Effector memory CD4-positive, alpha-beta T cell (primary cell): ENCODE measurements at regions not wholly inside any gene's neighbourhood (a gene's known extent, or its start where the extent isn't known, plus 50 kb on each side); places are given as distances from the start of the nearest gene placed in this dataset.
"Not testable (repeated sequence)": the region's sequence is repeated elsewhere in the genome, so short reads cannot be mapped to it uniquely, and the experiment has no call there.

ENCODE experiments used
- DNase-seq, 3 donors: peaks; one replicate each; pipeline ENCODE4 v3.0.0-alpha.2; 2020
- H3K27ac ChIP-seq: 2 replicates; pipeline ENCODE4 v1.7.0; 2013; ENCODE audit warnings: mild to moderate bottlenecking, low read length, moderate library complexity; ENCODE audit not compliant: insufficient read depth, poor library complexity, severe bottlenecking
- H3K27me3 ChIP-seq: replicated peaks from 2 replicates; pipeline ENCODE4 v1.7.0; 2013; ENCODE audit warnings: mild to moderate bottlenecking, low read length; ENCODE audit not compliant: insufficient read depth, control insufficient read depth, poor library complexity, severe bottlenecking
- H3K36me3 ChIP-seq: 2 replicates; pipeline ENCODE4 v1.7.0; 2013; ENCODE audit warnings: mild to moderate bottlenecking, low read length, moderate library complexity; ENCODE audit not compliant: control insufficient read depth, insufficient read depth
- H3K4me1 ChIP-seq: 2 replicates; pipeline ENCODE4 v1.7.0; 2013; ENCODE audit warnings: low read length, mild to moderate bottlenecking; ENCODE audit not compliant: control insufficient read depth, insufficient read depth, poor library complexity, severe bottlenecking
- H3K4me3 ChIP-seq: 2 replicates; pipeline ENCODE4 v1.7.0; 2013; ENCODE audit warnings: low read length, low read depth, mild to moderate bottlenecking; ENCODE audit not compliant: insufficient read depth, poor library complexity, severe bottlenecking
- H3K9me3 ChIP-seq: 2 replicates; pipeline ENCODE4 v1.7.0; 2013; ENCODE audit warnings: mild to moderate bottlenecking, low read length, moderate library complexity; ENCODE audit not compliant: control insufficient read depth

DNA sequence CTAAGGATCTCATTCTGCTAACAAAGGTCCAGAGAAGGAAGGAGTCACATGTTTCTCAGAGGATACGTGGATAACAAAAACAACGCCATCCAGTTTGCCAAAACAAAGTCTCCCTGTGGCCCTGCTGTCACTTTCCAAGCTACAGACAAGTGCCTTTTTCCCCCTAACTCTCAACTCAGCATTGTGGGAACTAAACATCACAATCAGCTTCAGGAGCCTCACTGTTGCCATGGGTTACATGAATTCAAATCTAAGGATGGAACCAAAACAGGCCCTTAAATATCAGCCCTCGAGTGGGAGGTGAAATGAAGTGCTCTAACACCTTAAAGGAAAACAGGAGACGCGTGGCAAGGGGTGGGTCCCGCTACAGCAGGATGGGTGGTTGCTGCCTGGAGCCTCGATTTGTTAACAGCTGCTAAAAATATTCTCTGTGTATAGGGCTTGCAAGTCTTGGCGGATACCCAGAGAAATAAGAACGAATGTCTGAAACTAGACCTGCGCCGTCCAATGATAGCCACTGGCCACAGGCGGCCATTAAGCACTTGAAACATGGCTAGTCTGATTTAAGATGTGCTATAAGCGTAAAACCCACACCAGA is 66.4 kb upstream of the SOD1 start:
- H3K4me1 ChIP-seq: no peaks in the 10 kb centered on the region

DNA sequence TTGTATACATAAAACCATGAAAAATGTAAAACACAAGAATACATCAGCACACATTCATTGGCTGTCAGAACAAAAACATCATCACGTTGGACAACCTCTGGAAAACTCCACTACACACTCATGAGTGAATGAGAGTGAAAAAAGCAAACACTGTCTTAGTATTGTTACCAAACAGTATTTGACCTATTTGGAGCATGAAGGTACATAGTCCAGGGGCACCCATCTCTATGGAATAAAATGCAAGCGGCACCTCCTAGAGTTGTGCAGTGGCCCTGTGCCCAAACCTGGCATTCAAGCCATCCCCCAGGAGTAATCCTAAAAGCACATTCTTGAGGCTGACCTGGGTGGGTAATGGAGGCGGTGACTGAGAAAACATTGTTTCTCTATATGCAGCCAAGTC is 67.0 kb upstream of the SOD1 start:
- no peak for DNase-seq
- Histone ChIP-seq H3K36me3 (no peaks in the 10 kb centered on the region), H3K4me3 (no peak overlapping the region), H3K27me3 (no peaks in the 10 kb centered on the region), H3K4me1 (no peaks in the 10 kb centered on the region), H3K27ac (no peak overlapping the region), H3K9me3 (no peaks in the 10 kb centered on the region)

More for the DNA sequence above, 66.4 kb upstream of the SOD1 start:
- Histone ChIP-seq H3K27me3 (no peaks in the 10 kb centered on the region), H3K36me3 (no peaks in the 10 kb centered on the region), H3K27ac (no peak overlapping the region), H3K9me3 (no peaks in the 10 kb centered on the region), H3K4me3 (no peak overlapping the region)
- DNase-seq: no peak

DNA sequence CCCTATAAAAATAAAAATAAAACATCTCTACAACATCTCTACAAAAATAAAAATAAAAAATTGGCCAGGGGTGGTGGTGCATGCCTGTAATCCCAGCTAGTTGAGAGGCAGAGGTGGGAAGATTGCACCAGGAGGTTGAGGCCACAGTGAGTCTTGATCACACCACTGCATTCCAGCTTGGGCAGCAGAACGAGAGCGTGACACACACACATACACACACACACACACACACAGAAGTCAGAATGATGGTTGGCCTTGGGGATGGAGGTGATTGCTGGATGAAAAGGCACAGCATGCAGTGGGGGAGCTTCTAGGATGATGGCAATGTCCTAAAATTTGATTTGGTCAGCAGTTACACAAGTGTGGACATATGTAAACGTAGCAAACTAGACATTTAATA is 69.7 kb upstream of the SOD1 start:
- no peaks in the 10 kb centered on the region for H3K36me3 ChIP-seq
- H3K27ac ChIP-seq: no peak overlapping the region
- H3K9me3 ChIP-seq: no peaks in the 10 kb centered on the region
- no peaks in the 10 kb centered on the region for H3K27me3 ChIP-seq
- no peaks in the 10 kb centered on the region for H3K4me1 ChIP-seq
- no peak for DNase-seq
- H3K4me3 ChIP-seq: no peak overlapping the region

DNA sequence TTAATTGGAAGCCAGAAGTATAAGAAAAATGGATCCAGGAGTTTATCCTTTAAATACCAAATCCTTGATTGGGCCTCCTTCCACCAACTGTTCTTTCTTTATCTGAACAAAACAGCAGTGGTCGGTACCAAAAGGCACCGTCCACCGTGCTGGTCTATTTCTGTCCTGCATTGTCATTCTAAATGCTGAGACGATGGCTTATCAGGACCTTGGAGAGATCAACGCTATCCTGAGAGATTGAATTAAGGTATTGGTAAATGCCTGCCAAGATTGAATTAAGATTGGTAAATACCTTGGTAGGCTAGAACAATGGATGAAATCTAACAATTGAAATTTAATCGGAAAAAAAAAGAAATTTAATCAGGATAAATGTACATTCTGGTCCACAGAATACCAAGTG is 73.4 kb upstream of the SOD1 start:
- DNase-seq: no peak
- Histone ChIP-seq H3K27me3 (no peaks in the 10 kb centered on the region), H3K4me3 (no peak overlapping the region), H3K9me3 (no peaks in the 10 kb centered on the region), H3K36me3 (no peaks in the 10 kb centered on the region), H3K4me1 (no peaks in the 10 kb centered on the region), H3K27ac (no peak overlapping the region)

DNA sequence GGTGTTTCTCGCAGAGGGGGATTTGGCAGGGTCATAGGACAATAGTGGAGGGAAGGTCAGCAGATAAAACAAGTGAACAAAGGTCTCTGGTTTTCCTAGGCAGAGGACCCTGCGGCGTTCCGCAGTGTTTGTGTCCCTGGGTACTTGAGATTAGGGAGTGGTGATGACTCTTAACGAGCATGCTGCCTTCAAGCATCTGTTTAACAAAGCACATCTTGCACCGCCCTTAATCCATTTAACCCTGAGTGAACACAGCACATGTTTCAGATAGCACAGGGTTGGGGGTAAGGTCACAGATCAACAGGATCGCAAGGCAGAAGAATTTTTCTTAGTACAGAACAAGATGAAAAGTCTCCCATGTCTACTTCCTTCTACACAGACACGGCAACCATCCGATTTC is 75.6 kb upstream of the SOD1 start:
- not testable (repeated sequence) for DNase-seq, H3K36me3 ChIP-seq, H3K27me3 ChIP-seq, H3K4me1 ChIP-seq, H3K9me3 ChIP-seq, H3K4me3 ChIP-seq, H3K27ac ChIP-seq

DNA sequence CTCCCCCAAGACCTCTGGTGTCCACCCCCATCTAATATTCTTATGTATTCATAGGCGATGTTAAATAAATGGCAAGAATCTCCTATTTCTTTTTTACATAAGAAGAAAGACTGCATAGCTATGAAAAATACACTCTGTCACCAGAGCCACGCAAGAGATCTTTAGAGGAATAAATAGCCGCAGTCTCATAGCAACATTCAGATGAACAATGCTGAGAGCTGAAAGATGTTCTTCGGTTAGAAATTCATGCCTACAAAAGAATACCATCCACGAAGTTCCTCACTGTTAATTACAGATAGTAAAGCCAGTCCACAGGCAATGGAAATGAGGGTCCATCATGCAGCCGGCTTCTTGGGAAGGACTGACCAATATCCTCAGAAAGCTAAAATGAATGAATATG is 76.0 kb upstream of the SOD1 start:
- no peak overlapping the region for H3K27ac ChIP-seq
- DNase-seq: no peak
- H3K4me1 ChIP-seq: no peaks in the 10 kb centered on the region
- H3K9me3 ChIP-seq: no peaks in the 10 kb centered on the region
- H3K4me3 ChIP-seq: no peak overlapping the region
- H3K27me3 ChIP-seq: no peaks in the 10 kb centered on the region
- no peaks in the 10 kb centered on the region for H3K36me3 ChIP-seq

DNA sequence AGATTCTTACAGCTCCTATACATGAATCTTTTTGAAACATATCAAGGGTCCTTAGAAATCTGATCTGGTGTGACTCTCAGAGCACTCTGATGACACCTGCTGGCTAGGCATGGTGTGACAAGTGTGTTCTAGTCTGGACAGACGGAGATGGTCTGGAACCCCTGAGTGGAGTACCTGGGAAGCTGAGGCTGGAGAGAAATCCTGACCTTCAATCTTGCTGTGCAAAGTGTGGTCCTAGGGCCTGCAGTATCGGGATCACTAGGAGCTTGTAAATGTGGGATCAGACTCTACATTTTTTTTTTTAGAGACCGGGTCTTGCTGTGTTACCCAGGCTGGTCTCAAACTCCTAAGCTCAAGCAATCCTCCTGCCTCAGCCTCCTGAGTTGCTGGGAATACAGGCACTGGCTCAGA is 78.6 kb upstream of the SOD1 start:
- no peak overlapping the region for H3K4me3 ChIP-seq
- no peak overlapping the region for H3K27ac ChIP-seq
- no peaks in the 10 kb centered on the region for H3K9me3 ChIP-seq
- H3K36me3 ChIP-seq: no peaks in the 10 kb centered on the region
- peak; percentile 38 to 52 (median 43) for DNase-seq
- no peaks in the 10 kb centered on the region for H3K27me3 ChIP-seq
- no peaks in the 10 kb centered on the region for H3K4me1 ChIP-seq

DNA sequence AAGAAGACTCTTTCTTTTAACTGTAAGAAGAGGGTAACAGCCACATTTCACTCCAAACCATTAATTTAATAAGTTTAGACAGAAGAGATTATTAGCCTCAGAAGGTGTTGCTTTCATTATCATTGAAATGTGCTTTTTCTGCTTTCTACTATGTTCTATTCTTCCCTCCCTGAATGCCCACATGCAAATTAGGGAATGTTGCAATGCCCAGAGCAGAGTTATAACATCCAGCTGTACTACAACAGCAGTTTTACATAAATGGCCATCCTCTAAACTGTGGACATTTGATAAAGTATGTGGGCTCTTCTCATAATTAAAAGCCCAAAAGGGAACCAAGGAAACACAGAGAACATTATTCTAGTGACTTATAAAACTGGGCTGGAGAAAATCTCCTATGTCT is 82.2 kb upstream of the SOD1 start:
- no peak for DNase-seq
- H3K27ac ChIP-seq: no peak overlapping the region

DNA sequence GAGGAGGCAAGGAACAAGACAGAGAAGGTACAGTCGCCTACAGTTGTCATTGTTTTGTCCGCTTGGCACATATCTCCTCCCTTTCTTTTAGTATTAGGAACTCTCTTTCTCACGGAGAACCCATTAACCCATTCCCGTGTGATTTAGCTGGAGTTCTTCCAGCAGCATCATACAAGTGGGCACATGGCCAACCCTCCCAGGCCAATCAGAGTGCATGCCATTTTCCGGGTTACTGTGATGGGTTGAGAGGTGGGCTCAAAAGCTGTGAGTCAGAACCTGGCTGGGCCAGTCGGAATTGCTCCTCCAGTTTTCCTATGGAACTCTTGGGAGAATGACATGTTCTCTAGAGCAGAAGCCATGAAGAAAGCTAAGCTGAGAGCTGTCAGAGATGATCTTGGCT is 83.1 kb upstream of the SOD1 start:
- no peaks in the 10 kb centered on the region for H3K4me1 ChIP-seq
- H3K36me3 ChIP-seq: no peaks in the 10 kb centered on the region
- no peaks in the 10 kb centered on the region for H3K9me3 ChIP-seq
- H3K27ac ChIP-seq: no peak overlapping the region
- DNase-seq: no peak
- no peaks in the 10 kb centered on the region for H3K27me3 ChIP-seq
- no peak overlapping the region for H3K4me3 ChIP-seq

More for the DNA sequence above, 82.2 kb upstream of the SOD1 start:
- Histone ChIP-seq H3K27me3 (no peaks in the 10 kb centered on the region), H3K4me1 (no peaks in the 10 kb centered on the region), H3K9me3 (no peaks in the 10 kb centered on the region), H3K4me3 (no peak overlapping the region), H3K36me3 (no peaks in the 10 kb centered on the region)

DNA sequence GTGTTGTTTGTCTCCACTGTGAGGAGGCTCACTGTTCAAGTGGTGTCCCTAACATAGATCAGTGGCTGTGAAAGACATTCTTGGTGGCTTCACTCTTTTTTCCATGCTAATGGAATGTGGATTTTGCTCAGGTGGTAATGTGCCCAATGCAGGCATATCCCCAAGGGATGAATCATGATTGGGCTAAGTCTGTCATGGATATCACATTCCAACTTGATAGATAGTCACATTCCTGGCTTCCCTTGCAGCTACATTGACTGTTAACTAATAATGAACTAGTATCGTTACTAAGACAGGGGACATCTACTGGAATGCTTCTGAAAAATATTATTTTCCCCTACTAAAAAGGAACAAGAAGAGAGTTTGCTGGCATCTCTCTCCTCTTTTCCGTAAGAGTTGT is 86.3 kb upstream of the SOD1 start:
- Histone ChIP-seq H3K4me1 (no peaks in the 10 kb centered on the region), H3K36me3 (no peaks in the 10 kb centered on the region), H3K27ac (no peak overlapping the region), H3K4me3 (no peak overlapping the region), H3K9me3 (no peaks in the 10 kb centered on the region), H3K27me3 (no peaks in the 10 kb centered on the region)
- DNase-seq: no peak

DNA sequence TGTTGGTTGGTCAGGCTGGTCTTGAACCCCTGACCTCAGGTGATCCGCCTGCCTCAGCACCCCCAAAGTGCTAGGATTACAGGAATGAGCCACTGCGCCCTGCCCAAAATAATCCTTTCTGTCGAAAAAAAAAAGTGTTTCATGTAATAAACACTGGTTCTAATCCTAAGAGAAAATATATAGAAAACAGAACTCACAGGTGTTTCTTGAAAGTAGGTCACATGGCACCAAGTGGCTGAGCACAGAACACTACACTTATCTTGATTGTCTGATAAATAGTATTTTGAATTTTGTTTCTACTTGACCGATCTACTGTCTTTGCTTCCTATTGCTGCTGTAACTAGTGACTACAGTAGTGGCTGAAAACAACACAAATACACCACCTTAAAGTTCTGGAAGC is 87.6 kb upstream of the SOD1 start:
- Histone ChIP-seq H3K4me3 (no peak overlapping the region), H3K4me1 (no peaks in the 10 kb centered on the region), H3K9me3 (no peaks in the 10 kb centered on the region), H3K36me3 (no peaks in the 10 kb centered on the region), H3K27ac (no peak overlapping the region), H3K27me3 (no peaks in the 10 kb centered on the region)
- DNase-seq: no peak
